Gastrocnemius medialis (tissue), 4 donors: ENCODE measurements at regions not wholly inside any gene's neighbourhood (a gene's known extent, or its start where the extent isn't known, plus 50 kb on each side); places are given as distances from the start of the nearest gene placed in this dataset.

Experiments used
- POLR2A ChIP-seq, 2 donors: fragments of 450-650 bp; IDR thresholded peaks; one replicate each; pipeline ENCODE4 v1.6.1; 2017; ENCODE audit warnings: antibody characterized with exemption in 2 of 2, mild to moderate bottlenecking in 2 of 2, moderate library complexity in 2 of 2
- TF ChIP-seq, protein P1 (sequence below), 5 experiments: fragments of 450-650 bp in 3 of 5; fragments of 200-600 bp in 2 of 5; sonication (generic) in 2 of 5; IDR thresholded peaks in 4 of 5; conservative IDR thresholded peaks in 1 of 5; 1 replicate in 4 of 5; 2 replicates in 1 of 5; pipeline ENCODE4 v1.5.1; 2016 to 2019; ENCODE audit warnings: antibody characterized with exemption in 5 of 5, mild to moderate bottlenecking in 3 of 5, moderate library complexity in 3 of 5

DNA sequence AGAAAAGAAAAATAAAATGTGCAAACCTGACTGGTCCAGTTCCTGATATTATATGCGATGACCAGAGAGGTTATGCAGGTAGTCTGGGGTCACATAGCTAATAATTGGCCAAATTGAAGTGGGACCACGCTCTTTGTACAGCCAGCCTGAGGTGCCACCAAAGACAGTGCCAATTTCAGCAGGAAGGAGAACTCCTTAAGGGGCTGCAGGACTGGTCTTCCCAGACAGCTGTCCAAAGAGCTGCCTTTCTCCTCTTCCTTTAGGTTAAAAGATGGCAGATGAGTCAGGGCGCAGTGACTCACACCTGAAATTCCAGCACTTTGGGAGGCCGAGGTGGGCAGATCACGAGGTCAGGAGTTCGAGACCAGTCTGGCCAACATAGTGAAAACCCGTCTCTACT lies 95.5 kb downstream of the ACKR3 start:
- TF ChIP-seq POLR2A (IDR thresholded peaks at IDR 0.05) = no peak
- TF ChIP-seq, protein P1, sequence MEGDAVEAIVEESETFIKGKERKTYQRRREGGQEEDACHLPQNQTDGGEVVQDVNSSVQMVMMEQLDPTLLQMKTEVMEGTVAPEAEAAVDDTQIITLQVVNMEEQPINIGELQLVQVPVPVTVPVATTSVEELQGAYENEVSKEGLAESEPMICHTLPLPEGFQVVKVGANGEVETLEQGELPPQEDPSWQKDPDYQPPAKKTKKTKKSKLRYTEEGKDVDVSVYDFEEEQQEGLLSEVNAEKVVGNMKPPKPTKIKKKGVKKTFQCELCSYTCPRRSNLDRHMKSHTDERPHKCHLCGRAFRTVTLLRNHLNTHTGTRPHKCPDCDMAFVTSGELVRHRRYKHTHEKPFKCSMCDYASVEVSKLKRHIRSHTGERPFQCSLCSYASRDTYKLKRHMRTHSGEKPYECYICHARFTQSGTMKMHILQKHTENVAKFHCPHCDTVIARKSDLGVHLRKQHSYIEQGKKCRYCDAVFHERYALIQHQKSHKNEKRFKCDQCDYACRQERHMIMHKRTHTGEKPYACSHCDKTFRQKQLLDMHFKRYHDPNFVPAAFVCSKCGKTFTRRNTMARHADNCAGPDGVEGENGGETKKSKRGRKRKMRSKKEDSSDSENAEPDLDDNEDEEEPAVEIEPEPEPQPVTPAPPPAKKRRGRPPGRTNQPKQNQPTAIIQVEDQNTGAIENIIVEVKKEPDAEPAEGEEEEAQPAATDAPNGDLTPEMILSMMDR (IDR thresholded peaks at IDR 0.05 in 4 of 5, conservative IDR thresholded peaks at IDR 0.05 in 1 of 5) = no peak
